ENCODE measurements at regions not wholly inside any gene's neighbourhood (a gene's known extent, or its start where the extent isn't known, plus 50 kb on each side); places are given as distances from the start of the nearest gene placed in this dataset.

DNA sequence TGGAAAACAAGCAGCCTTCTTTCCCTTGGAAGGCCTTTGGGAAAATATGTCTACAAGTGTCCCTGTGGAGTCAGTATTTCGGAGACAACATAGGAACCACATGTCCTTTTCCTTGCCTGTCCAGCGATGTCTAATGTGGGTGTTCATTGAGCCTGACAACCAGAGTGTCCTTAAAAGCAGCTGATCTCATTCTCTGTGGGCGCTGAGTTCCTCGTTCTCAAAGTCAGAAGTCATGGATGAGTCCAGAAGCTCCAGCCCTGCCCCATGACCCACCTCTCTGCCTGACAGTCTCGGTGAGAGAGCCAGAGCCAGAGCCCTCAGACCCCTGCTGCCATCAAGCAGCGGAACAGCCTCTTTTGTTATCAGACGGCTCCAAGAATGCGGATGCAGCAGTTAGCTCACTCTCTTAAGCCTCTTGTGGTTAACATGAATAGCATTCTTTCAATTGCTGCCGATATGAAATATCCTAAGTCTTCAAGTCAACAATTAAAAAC is 329.2 kb downstream of the TGFB2 start:
- TF ChIP-seq CTCF (IDR thresholded peaks at IDR 0.05) (no peak), POLR2A (IDR thresholded peaks at IDR 0.05) (no peak), EP300 (IDR thresholded peaks at IDR 0.05) (no peak)

Data from ovary (tissue), 3 donors.